ENCODE measurements at regions not wholly inside any gene's neighbourhood (a gene's known extent, or its start where the extent isn't known, plus 50 kb on each side); places are given as distances from the start of the nearest gene placed in this dataset.

GRCh38 chr5:124995421-124995820 lies 249.0 kb upstream of the ZNF608 start (continued):
- TF ChIP-seq REST (IDR thresholded peaks at IDR 0.05) = no peak
- no peak for TF ChIP-seq HDAC2 (IDR thresholded peaks at IDR 0.05)
- peak; percentile 90 for TF ChIP-seq GATA3 (IDR thresholded peaks at IDR 0.05; ENCODE audit: borderline replicate concordance)
- TF ChIP-seq ZSCAN20 (CRISPR knock-in tag; IDR thresholded peaks at IDR 0.05) = no peak
- no peak for TF ChIP-seq E2F6 (IDR thresholded peaks at IDR 0.05; ENCODE audit: borderline replicate concordance, low read depth)
- TF ChIP-seq HOXA7 (CRISPR knock-in tag; IDR thresholded peaks at IDR 0.05) = no peak
- TF ChIP-seq NR3C1 (IDR thresholded peaks at IDR 0.05) = no peak
- TF ChIP-seq CEBPB (IDR thresholded peaks at IDR 0.05) = peak in 1 of 2 experiments; percentile 62; a peak in 1 of 4 replicates
- TF ChIP-seq FOXS1 (CRISPR knock-in tag; IDR thresholded peaks at IDR 0.05) = peak; percentile 94; the same call in 1 of the 2 replicates
- TF ChIP-seq EHF (CRISPR knock-in tag; IDR thresholded peaks at IDR 0.05) = no peak
- TF ChIP-seq NFE2L2 (conservative IDR thresholded peaks at IDR 0.05; ENCODE audit: low read length) = no peak
- TF ChIP-seq KDM5A (IDR thresholded peaks at IDR 0.05) = no peak
- TF ChIP-seq, protein P1, sequence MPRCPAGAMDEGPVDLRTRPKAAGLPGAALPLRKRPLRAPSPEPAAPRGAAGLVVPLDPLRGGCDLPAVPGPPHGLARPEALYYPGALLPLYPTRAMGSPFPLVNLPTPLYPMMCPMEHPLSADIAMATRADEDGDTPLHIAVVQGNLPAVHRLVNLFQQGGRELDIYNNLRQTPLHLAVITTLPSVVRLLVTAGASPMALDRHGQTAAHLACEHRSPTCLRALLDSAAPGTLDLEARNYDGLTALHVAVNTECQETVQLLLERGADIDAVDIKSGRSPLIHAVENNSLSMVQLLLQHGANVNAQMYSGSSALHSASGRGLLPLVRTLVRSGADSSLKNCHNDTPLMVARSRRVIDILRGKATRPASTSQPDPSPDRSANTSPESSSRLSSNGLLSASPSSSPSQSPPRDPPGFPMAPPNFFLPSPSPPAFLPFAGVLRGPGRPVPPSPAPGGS (IDR thresholded peaks at IDR 0.05) = no peak
- no peak for TF ChIP-seq HEYL (CRISPR knock-in tag; IDR thresholded peaks at IDR 0.05)
- no peak for TF ChIP-seq PHF8 (IDR thresholded peaks at IDR 0.05; ENCODE audit: borderline replicate concordance, low read depth)
- TF ChIP-seq ZC3H11A (IDR thresholded peaks at IDR 0.05) = no peak
- TF ChIP-seq ATOH8 (CRISPR knock-in tag; IDR thresholded peaks at IDR 0.05; ENCODE audit: low read depth) = no peak
- TF ChIP-seq RARB (CRISPR knock-in tag; IDR thresholded peaks at IDR 0.05) = no peak
- TF ChIP-seq POLR2AphosphoS2 (conservative IDR thresholded peaks at IDR 0.05; ENCODE audit: low read length) = no peak
- no peak; a peak in 1 of 5 replicates for TF ChIP-seq EP300 (IDR thresholded peaks at IDR 0.05)
- TF ChIP-seq USF2 (IDR thresholded peaks at IDR 0.05) = no peak
- TF ChIP-seq, protein P2, sequence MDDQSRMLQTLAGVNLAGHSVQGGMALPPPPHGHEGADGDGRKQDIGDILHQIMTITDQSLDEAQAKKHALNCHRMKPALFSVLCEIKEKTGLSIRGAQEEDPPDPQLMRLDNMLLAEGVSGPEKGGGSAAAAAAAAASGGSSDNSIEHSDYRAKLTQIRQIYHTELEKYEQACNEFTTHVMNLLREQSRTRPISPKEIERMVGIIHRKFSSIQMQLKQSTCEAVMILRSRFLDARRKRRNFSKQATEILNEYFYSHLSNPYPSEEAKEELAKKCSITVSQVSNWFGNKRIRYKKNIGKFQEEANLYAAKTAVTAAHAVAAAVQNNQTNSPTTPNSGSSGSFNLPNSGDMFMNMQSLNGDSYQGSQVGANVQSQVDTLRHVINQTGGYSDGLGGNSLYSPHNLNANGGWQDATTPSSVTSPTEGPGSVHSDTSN (IDR thresholded peaks at IDR 0.05) = peak; percentile 42; the same call in 1 of the 2 replicates
- TF ChIP-seq JUNB (IDR thresholded peaks at IDR 0.05) = peak; percentile 49; the same call in 1 of the 2 replicates
- no peak for TF ChIP-seq CBX2 (IDR thresholded peaks at IDR 0.05; ENCODE audit: borderline replicate concordance, low read depth)
- TF ChIP-seq NPAS2 (CRISPR knock-in tag; IDR thresholded peaks at IDR 0.05; ENCODE audit: borderline replicate concordance) = no peak
- TF ChIP-seq BHLHE40 (IDR thresholded peaks at IDR 0.05; ENCODE audit: low read depth, low read length) = no peak
- TF ChIP-seq MAFK (IDR thresholded peaks at IDR 0.05; ENCODE audit: partially characterized antibody) = no peak
- TF ChIP-seq RCOR1 (IDR thresholded peaks at IDR 0.05; ENCODE audit: low read depth, low read length) = no peak
- TF ChIP-seq MAZ (IDR thresholded peaks at IDR 0.05; ENCODE audit: borderline replicate concordance, low read depth, low read length) = no peak
- TF ChIP-seq, protein P3, sequence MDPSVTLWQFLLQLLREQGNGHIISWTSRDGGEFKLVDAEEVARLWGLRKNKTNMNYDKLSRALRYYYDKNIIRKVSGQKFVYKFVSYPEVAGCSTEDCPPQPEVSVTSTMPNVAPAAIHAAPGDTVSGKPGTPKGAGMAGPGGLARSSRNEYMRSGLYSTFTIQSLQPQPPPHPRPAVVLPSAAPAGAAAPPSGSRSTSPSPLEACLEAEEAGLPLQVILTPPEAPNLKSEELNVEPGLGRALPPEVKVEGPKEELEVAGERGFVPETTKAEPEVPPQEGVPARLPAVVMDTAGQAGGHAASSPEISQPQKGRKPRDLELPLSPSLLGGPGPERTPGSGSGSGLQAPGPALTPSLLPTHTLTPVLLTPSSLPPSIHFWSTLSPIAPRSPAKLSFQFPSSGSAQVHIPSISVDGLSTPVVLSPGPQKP (IDR thresholded peaks at IDR 0.05; ENCODE audit: low read depth, low read length) = no peak
